Vagina (tissue), 2 donors: ENCODE measurements at regions not wholly inside any gene's neighbourhood (a gene's known extent, or its start where the extent isn't known, plus 50 kb on each side); places are given as distances from the start of the nearest gene placed in this dataset.

Experiments
- DNase-seq, 2 donors: peaks; one replicate each; pipeline ENCODE4 v3.0.0-alpha.2; 2017; ENCODE audit errors: extremely low spot score in 2 of 2
- H3K27ac ChIP-seq: fragments of 200-600 bp; sonication (generic); one replicate; pipeline ENCODE4 v1.5.1; 2019
- H3K27me3 ChIP-seq: fragments of 200-600 bp; sonication (generic); one replicate; pipeline ENCODE4 v1.5.1; 2019
- H3K36me3 ChIP-seq, 2 donors: fragments of 200-600 bp; sonication (generic); one replicate each; pipeline ENCODE4 v1.5.1; 2017 to 2019
- H3K4me1 ChIP-seq: fragments of 200-600 bp; sonication (generic); one replicate; pipeline ENCODE4 v1.5.1; 2019
- H3K4me3 ChIP-seq, 2 donors: fragments of 200-600 bp; sonication (generic); 1 replicate in 1 of 2; 2 replicates in 1 of 2; pipeline ENCODE4 v1.5.1; 2016 to 2019
- H3K9me3 ChIP-seq: fragments of 200-600 bp; sonication (generic); one replicate; pipeline ENCODE4 v1.5.1; 2019
- CTCF ChIP-seq, 3 experiments: fragments of 450-650 bp in 2 of 3; fragments of 200-600 bp in 1 of 3; sonication (generic) in 1 of 3; IDR thresholded peaks; one replicate each; pipeline ENCODE4 v1.5.1; 2017 to 2019; ENCODE audit warnings: antibody characterized with exemption in 3 of 3, mild to moderate bottlenecking in 2 of 3, moderate library complexity in 2 of 3
- POLR2A ChIP-seq, 2 donors: fragments of 450-650 bp; IDR thresholded peaks; one replicate each; pipeline ENCODE4 v1.6.1; 2017; ENCODE audit warnings: antibody characterized with exemption in 2 of 2, mild to moderate bottlenecking in 2 of 2, moderate library complexity in 2 of 2
- POLR2AphosphoS5 ChIP-seq, 2 donors: sonication (generic); formaldehyde crosslinking; IDR thresholded peaks; one replicate each; pipeline ENCODE4 v1.9.0; 2017; ENCODE audit warnings: antibody characterized with exemption in 2 of 2, mild to moderate bottlenecking in 2 of 2, low read depth in 1 of 2; ENCODE audit not compliant: insufficient read depth in 1 of 2
- intact Hi-C: fragments of 100-400 bp; cut with DNase I; formaldehyde crosslinking; loops from one replicate; pipeline ENCODE4 v1.15.1; 2023

GRCh38 chr4:117417856-117418255 lies 332.5 kb upstream of the TRAM1L1 start:
- DNase-seq: no peak
- Histone ChIP-seq H3K4me3 (no peak overlapping the region), H3K4me1 (no peaks in the 10 kb centered on the region), H3K36me3 (no peaks in the 10 kb centered on the region), H3K9me3 (no peaks in the 10 kb centered on the region), H3K27me3 (no peaks in the 10 kb centered on the region), H3K27ac (no peak overlapping the region)
- intact Hi-C loops: no loop called here
- TF ChIP-seq CTCF (IDR thresholded peaks at IDR 0.05) (no peak), POLR2AphosphoS5 (IDR thresholded peaks at IDR 0.05; ENCODE audit: insufficient read depth in 1 of 2, low read depth in 1 of 2) (no peak), POLR2A (IDR thresholded peaks at IDR 0.05) (no peak)

- no peaks in the 10 kb centered on the region for H3K9me3 ChIP-seq
- intact Hi-C loops: no loop called here
- H3K4me3 ChIP-seq: no peak overlapping the region
- H3K36me3 ChIP-seq: no peaks in the 10 kb centered on the region
- DNase-seq: no peak
- no peaks in the 10 kb centered on the region for H3K27me3 ChIP-seq
- H3K27ac ChIP-seq: no peak overlapping the region
- H3K4me1 ChIP-seq: no peaks in the 10 kb centered on the region
- TF ChIP-seq POLR2AphosphoS5 (IDR thresholded peaks at IDR 0.05; ENCODE audit: insufficient read depth in 1 of 2, low read depth in 1 of 2) (no peak), CTCF (IDR thresholded peaks at IDR 0.05) (no peak), POLR2A (IDR thresholded peaks at IDR 0.05) (no peak)
Measured at GRCh38 chr4:117420948-117421347, 335.6 kb upstream of the TRAM1L1 start.

- no peaks in the 10 kb centered on the region for H3K9me3 ChIP-seq
- no peak overlapping the region for H3K27ac ChIP-seq
- H3K27me3 ChIP-seq: no peaks in the 10 kb centered on the region
- no peaks in the 10 kb centered on the region for H3K4me1 ChIP-seq
- no peaks in the 10 kb centered on the region for H3K36me3 ChIP-seq
- H3K4me3 ChIP-seq: no peak overlapping the region
- intact Hi-C loops: no loop called here
- no peak for DNase-seq
- TF ChIP-seq POLR2AphosphoS5 (IDR thresholded peaks at IDR 0.05; ENCODE audit: insufficient read depth in 1 of 2, low read depth in 1 of 2) (no peak), POLR2A (IDR thresholded peaks at IDR 0.05) (no peak), CTCF (IDR thresholded peaks at IDR 0.05) (no peak)
Measured at GRCh38 chr4:117421706-117422105, 336.3 kb upstream of the TRAM1L1 start.

- Histone ChIP-seq H3K9me3 (no peaks in the 10 kb centered on the region), H3K27ac (no peak overlapping the region), H3K4me1 (no peaks in the 10 kb centered on the region), H3K4me3 (no peak overlapping the region), H3K27me3 (no peaks in the 10 kb centered on the region), H3K36me3 (no peaks in the 10 kb centered on the region)
- TF ChIP-seq POLR2AphosphoS5 (IDR thresholded peaks at IDR 0.05; ENCODE audit: insufficient read depth in 1 of 2, low read depth in 1 of 2): no peak
- no peak for TF ChIP-seq POLR2A (IDR thresholded peaks at IDR 0.05)
- no peak for TF ChIP-seq CTCF (IDR thresholded peaks at IDR 0.05)
- no peak for DNase-seq
- intact Hi-C loops: no loop called here
Measured at GRCh38 chr4:117422297-117422696, 336.9 kb upstream of the TRAM1L1 start.

GRCh38 chr4:117425636-117426035 lies 340.3 kb upstream of the TRAM1L1 start:
- no peaks in the 10 kb centered on the region for H3K4me1 ChIP-seq
- no peak for DNase-seq
- no peaks in the 10 kb centered on the region for H3K36me3 ChIP-seq
- intact Hi-C loops: no loop called here
- no peaks in the 10 kb centered on the region for H3K9me3 ChIP-seq
- H3K27ac ChIP-seq: no peak overlapping the region
- no peak overlapping the region for H3K4me3 ChIP-seq
- TF ChIP-seq CTCF (IDR thresholded peaks at IDR 0.05) (no peak), POLR2A (IDR thresholded peaks at IDR 0.05) (no peak), POLR2AphosphoS5 (IDR thresholded peaks at IDR 0.05; ENCODE audit: insufficient read depth in 1 of 2, low read depth in 1 of 2) (no peak)
- no peaks in the 10 kb centered on the region for H3K27me3 ChIP-seq
